T-helper 1 cell treated with Interleukin-12 subunit alpha and Interleukin-12 subunit beta and Interleukin-4 antibody, amounts not matched to agents 30 ng/mL and 1 ng/mL, for 36 hours (primary cell): ENCODE measurements at regions not wholly inside any gene's neighbourhood (a gene's known extent, or its start where the extent isn't known, plus 50 kb on each side); places are given as distances from the start of the nearest gene placed in this dataset.

Experiments
- intact Hi-C: fragments of 100-400 bp; cut with micrococcal nuclease; formaldehyde crosslinking; loops from one replicate; pipeline ENCODE4 v1.15.1; 2024

DNA sequence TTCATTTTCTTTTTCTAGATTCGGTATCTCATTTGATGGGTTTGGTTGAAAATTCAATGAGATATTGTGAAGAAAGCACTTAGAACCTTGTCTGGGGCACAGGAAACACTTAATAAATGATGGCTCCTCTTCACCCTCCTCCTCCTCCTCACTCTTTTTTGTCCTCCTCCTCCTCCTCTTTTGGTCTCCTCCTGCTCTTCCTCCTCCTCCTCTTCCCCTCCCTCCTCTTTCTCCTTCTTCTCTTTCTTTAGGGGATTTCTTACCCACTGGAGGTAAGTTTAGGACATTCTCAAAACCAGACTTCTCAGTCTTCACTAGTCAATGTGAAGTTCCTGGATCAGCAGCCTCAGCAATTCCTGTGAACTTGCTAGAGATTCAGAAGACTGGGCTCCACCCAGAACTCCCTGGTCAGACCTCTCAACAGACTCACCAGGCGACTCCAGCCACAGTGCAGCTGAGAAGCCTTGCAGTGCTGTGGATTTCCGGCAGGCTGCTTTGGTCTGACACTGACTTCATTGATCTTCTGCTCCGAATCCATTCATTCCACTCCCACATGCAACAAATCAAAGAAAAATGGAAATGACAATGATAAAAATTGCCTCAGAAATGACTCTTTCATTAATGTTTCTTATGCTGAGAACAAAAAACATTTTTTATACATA, 368.6 kb upstream of the B3GAT1 start:
- intact Hi-C loops: no loop called here

DNA sequence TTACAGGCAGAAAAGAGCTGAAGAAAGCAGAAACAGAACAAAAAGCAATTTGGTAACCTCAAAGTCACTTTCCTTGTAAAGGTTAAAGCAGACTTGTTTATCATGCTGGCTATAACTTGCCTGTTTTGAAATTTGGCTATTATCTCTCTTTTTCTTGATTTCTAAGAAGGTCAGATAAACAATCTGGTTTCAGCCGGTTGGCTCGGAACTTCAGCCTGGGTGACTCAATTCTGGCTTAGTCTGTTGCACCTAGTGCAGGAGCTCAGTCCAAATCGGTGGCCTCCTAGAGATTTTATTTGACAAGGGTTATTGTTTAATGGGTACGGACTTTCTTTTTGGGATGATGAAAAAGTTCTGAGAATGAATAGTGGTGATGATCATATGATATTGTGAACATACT, 367.1 kb upstream of the B3GAT1 start:
- intact Hi-C loops: no loop called here

DNA sequence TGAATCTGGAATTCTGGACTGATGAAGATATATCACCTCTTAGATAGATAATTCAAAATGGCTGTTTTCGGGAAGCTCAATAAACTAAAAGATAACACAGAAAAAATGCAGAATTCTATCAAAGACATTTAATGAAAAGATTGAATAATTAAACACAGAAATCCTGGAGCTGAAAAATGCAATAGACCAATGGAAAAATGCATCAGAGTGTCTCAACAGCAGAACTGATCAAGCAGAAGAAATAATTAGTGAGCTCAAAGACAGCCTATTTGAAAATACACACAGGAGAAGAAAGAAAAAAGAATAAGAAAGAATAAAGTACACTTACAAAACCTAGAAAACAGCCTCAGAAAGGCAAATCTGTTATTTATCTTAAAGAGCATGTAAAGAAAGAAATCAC, 356.4 kb upstream of the B3GAT1 start:
- intact Hi-C loops: no loop called here

DNA sequence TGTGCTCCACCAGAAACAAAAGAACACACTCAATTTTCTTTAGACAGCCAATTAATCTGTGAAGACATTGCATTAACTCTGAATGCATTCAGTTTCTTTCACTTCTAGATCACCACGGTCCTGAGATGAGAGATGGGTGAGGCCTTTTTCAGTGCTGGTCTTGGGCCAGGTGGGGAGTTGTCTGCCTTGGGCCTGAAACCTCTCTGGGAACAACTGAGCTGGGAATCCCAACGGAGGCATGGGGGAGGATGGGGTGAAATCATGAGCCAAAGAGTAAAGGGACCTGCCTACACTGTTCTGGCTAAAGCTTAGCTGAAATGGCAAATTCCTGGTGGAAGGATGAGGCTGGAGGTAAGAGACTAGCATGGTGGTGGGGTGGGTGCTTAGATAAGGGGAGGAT, 353.5 kb upstream of the B3GAT1 start:
- intact Hi-C loops: no loop called here

DNA sequence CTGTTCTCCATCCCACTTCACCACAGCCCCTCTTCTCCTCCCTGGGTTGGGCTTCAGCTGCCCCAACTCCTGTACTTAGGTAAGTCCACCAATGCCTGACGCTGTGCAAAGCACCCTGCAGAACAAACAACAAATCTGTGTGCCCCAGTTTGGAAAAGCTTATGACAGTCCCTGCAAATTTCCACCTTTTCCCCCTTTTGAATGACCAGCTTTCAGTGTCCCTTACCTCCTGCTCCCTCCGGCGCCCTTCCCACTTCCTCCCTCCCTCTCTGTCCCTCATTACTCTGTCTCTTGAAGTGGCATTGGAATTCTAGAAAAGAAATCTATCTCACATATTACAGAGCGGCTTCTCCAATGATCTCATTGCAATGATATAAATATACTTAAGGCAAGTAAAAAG, 352.9 kb upstream of the B3GAT1 start:
- intact Hi-C loops: no loop called here

DNA sequence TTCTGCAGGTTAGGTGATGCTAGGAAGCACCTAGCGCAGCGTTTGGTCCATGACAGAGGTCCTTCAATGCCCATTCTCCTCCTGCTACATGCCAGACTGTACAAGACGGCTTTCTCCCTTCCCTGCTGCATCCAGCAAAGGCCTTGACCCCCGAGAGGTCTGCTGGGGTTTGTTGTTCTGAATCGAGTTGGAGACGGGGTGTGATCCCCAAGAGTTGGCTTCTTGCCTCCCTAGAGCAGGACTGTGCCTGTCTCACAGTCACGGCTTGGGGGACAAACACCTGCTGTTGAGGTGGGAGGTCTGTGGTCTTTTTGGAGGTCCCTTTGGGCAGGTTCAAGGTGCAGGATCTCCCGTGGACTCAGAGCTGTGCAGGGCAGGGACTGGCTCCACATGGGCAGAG, 352.3 kb upstream of the B3GAT1 start:
- intact Hi-C loops: no loop called here

DNA sequence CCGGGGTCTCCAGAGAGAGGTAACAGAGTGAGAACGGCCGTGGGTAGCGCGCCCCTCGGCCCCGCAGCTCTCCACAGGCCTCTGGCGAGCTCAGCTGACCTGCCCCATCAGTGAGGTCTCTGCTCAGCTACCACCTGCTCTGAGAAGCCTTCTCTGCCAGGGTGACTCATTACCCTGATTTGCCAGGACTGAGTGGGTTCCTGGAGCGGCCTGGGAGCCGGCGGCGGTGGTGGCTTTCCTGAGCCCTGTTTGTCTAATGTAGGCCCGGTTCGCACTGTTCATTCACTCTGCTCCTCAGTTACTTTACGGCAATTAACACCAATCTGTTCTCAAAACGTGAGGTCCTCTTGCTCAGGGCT, 351.0 kb upstream of the B3GAT1 start:
- intact Hi-C loops: no loop called here

DNA sequence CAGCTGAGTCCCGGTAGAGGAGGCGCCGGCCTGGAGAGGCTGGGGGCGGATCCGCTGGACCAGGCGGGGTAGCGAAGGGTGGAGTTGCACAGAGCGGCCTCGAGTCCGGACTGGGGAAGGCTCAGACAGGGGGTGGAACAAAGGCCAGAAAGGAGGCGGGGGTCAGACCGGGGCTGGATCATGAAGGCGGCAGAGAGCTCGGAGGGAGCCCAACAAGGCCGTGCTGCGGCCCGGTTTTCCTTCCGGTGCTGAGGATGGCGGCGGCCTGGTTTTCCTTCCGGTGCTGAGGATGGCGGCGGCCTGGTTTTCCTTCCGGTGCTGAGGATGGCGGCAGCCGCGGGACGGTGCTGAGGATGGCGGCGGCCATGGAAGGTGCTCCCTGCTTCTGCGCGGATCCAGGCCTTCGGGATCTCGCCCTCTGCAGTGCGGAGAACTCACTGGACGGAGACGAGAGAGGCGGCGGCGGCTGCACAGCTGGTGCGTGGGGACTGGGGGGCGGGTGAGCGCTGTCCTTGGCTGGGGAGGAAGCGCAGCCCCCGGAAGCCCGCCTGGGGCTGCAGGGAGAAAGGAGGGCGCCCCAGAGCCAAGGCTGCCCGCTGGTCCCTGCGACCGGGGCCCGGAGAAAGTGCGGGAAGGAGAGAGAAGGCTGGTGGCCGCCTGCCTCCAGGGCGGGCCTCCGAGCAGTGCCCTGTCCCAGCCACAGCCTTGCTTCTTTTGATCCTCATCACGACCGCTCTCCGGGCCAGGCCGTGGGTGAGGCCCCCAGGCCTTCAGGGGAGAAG, 350.4 kb upstream of the B3GAT1 start:
- intact Hi-C loops: no loop called here

DNA sequence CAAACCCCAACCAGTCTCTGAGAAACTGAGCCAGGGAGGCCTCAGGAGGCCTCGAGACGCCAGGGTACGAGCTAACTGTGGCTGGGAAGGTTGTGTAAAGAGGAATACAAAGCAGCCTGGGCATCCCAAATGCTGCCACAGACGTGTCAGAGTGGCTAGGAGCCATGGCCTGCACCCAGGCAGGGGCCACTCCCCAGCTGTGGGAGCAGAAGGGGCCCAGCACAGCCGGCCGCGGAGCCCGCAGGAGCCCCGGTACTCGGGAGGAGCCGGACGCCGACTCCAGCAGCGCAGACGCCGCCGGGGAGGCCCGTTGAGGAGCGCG, 349.8 kb upstream of the B3GAT1 start:
- intact Hi-C loops: no loop called here

DNA sequence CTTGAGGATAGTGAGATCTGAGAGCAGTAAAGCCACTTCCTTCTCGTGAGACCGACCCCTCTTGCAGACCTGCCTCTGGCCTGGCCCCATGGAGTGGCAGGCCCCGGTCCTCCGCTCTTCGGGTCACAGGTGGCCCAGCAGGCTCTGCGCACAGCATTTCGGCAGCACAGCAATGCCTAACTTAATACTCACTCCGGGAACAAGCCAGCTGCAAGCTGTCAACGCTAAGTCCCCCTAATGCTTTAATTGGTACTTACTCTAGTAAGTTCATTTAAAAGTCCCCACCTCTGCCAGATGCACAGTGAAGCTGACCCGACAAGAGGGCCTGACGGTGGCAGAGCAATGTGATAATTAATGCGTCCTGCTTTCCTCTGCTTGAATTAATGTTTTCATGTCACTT, 349.3 kb upstream of the B3GAT1 start:
- intact Hi-C loops: no loop called here

DNA sequence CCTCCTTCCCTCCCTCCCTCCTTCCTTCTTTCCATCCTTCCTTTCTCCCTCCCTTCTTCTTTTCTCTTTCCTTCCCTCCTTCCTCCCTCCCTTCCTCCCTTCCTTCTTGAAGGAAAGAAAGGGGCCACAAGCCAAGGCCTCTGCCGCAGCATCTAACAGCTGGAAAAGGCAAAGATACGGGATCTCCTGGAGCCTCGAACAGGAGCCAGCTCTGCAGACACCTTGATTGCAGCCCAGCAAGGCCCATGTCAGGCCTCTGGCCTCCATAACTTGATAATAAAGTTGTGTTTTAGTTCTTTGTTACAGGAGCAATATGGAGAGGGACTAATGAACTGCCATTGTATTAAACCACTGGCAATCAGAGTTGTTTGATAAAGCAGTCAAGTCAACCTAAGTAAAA, 348.9 kb upstream of the B3GAT1 start:
- intact Hi-C loops: no loop called here

DNA sequence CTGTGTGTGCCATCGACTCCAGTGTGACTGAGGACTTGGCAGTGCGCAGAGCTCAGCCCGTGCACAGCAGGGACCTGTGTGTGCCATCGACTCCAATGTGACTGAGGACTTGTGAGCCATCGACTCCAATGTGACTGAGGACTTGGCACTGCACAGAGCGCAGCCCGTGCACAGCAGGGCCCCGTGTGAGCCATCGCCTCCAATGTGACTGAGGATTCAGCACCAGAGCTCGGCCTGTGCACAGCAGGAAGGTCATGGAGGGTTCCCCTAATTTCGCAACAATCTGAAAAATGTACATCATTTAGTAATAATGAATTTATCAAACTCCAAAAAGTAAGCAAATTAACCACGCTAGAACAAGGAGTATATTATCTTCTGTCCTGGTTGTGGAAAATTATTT, 348.3 kb upstream of the B3GAT1 start:
- intact Hi-C loops: no loop called here

DNA sequence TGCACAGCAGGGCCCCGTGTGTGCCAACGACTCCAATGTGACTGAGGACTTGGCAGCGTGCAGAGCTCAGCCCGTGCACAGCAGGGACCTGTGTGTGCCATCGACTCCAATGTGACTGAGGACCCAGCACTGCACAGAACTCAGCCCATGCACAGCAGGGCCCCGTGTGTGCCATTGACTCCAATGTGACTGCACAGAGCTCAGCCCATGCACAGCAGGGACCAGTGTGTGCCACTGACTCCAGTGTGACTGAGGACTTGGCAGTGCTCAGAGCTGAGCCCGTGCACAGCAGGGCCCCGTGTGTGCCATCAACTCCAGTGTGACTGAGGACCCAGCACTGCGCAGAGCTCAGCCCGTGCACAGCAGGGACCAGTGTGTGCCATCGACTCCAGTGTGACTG, 347.8 kb upstream of the B3GAT1 start:
- intact Hi-C loops: no loop called here

DNA sequence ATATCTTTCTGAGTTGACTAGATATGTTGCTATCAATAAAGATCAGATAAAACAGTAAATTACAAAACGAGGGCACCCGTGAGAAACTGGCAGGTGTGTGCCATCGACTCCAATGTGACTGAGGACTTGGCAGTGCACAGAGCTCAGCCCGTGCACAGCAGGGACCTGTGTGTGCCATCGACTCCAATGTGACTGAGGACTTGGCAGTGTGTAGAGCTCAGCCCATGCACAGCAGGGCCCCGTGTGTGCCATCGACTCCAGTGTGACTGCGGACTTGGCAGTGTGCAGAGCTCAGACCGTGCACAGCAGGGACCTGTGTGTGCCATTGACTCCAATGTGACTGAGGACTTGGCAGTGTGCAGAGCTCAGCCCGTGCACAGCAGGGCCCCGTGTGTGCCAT, 347.2 kb upstream of the B3GAT1 start:
- intact Hi-C loops: no loop called here

DNA sequence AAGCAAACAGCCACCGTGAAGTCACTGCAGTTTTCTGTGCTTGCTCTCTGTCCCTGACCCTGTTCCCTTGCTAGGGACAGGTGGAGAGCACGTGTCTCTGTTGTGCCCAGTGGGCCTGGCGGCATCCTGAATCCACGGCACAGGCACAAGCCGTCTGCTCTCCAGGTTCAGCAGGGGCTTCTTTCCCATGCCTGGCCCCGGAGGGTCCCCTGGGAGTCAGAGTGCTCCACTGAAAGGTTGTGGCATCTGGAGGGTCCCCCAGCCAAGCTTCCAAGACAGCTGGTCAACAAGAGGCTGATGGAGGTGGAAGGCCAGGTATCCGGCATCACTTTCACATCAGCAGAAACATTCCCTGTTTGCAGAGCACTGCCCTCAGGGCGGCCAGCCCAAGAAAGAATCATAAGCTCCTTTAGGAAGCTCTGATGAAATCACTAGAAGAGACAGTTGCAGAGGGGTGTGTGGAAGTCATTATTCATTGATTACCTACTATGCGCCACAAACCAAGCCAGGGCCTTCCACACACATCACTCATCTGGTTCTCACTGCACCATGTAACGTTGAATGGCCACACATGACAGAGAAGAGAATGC, 346.4 kb upstream of the B3GAT1 start:
- intact Hi-C loops: no loop called here

DNA sequence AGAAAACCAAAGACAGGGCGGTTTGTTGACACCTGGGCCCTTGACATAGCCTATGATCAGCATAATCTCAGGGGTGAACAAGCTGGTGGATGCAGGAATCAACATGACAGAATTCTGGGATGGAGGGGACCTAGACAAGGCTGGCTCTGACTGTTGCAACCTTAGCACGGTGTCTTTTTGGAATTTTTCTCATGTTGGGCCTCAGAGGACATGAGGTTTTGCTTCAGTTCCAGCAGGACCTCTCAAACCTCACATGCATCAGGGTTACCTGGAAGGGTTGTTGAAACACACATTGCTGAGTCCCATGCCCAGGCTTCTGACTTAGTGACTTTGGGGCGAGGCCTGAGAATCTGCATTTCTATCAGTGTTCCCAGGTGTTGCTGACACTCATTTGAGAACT, 345.6 kb upstream of the B3GAT1 start:
- intact Hi-C loops: no loop called here

DNA sequence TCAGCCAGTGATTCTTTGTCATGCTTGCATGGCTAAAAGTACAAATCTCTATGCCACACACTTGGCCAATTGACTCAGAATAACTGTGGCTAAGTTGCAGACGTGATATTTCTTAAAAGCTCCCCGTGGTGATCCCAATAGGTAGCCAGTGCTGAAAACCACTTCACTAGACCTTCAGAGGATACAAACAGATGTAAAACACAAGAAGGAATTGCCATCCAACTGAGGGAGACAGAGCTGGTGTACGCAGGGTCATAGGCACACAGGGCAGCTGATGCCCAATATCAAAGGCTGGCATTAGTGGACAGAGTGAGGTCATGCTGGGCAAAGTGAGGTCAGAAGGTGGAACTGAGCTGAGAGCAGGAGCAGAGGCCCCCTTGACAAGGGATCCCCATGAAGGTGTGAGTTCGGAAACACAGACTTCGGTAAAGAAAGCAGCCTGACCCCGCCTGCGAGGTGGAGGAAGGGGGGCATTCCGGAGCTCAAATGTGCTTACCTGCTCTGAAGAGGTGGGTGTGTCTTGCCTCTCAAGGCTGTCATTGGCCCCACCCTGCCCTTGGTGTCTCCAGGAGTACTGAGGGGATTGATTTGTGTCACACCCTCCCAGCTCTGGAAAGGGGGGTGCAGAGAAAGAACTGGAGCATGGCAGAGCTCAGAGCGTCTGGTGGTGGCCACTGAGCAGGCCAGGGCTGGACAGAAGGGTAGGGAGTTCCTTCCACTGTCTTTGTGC, 344.9 kb upstream of the B3GAT1 start:
- intact Hi-C loops: no loop called here

DNA sequence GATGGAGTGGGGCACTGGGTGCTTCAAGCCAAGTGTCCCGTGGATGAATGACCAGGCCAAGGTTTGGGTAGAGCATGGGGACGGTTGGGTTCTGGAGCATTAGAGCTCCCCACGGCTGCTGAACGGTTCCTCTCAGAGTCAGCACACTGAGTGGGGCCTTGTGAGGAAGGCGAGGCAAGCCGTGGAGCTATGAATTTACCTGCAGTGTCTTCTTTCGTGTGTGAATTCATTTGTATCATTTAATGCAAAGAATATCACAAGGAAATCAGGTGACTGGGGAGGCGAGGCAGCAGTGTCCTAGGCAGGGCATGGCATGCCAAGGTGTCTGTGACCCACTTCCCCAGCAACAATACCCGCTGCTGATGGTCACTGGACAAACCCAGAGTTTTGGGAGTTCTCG, 343.5 kb upstream of the B3GAT1 start:
- intact Hi-C loops: no loop called here

DNA sequence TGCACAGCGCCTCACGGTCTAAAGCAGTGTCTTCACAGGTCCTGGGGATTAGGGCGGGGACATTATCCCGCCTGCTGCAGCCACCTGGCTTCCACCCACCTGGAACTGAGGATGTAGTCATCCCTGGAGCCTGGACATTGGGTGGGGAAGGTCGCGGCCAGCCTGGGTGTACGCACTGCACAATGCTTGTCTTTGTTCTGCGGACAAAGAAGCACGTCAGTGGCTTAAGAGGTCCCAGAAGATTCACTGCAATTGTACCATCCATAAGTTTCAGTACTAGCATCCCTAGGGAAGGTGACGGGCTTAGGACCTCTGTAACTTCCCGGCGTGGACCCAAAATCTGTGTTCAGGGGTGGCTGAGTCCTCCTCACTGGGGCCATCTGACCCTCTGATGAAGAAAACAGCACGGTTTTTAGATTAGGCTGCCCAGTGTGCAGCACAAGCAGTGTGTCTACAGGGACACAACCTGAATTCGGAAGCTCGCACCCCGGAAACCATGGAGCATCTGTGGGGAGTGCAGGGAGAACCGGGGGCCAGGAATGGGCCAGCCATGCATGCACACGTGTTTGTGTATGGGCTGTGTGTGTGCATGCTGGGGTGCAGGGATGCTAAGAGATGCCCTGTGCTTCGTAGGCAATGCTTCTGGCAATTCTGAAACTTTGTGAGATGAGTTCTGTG, 342.6 kb upstream of the B3GAT1 start:
- intact Hi-C loops: no loop called here

DNA sequence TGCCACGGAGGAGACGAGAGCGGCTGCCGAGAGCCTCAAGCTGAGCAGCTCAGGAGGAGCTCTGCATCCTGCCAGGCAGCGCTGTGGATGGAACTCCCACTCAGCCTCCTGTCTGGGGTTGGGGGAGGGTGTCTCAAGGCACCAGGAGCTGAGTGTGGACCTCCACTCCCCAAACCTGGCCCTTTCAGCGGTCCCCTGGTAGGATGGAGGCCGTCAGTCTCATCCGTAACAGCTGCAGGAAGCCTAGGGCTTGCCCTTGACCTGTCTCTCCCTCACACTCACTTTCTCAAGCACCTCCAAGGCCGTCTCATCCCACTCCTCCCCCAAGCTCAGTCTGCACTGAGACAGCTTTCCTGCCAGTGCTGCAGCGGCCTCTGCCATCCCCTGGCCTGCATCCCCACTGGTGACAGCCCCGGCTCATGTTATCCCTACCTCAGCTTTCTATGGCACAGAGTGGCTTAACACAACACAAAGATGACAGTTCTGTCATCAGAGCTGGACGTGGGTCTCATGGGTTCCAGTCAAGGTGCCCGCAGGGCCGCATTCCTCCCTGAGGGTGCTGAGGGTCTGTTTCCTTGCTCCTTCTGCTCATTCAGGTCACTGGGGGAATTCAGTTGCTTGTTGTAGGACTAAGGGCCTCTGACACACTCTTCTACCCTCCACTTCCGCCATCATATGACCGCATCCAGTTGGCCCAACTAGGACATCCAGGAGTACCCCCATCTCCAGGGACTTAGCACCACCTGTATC, 341.9 kb upstream of the B3GAT1 start:
- intact Hi-C loops: no loop called here
